GM12872 (cell line): ENCODE measurements at regions not wholly inside any gene's neighbourhood (a gene's known extent, or its start where the extent isn't known, plus 50 kb on each side); places are given as distances from the start of the nearest gene placed in this dataset.

Experiments
- CTCF ChIP-seq: IDR thresholded peaks from 3 replicates; pipeline ENCODE4 v1.5.1; 2011; ENCODE audit warnings: low read depth, mild to moderate bottlenecking, low read length, moderate library complexity; ENCODE audit not compliant: insufficient read depth

DNA sequence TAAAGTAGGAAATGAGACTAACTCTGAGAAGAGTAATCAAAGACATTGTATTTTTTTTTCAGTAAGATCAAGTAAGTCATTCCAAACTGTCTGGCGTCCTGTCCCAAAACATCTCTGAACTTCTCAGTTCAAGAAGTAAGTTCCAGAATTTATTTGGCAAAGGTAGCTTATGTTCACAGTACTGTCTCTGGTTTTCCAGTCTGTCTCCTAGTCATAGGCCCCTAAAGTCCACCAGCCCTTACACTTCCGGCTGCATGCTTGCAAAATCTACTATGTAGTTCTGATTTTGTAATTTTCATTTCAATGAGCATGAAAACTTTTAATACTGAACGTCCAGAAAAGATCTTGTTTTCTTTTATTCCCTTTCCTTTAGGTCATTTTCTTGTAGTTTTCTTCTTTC, 61.4 kb upstream of the S1PR1 start:
- no peak for TF ChIP-seq CTCF

- no peak for TF ChIP-seq CTCF
Measured at GRCh38 chr1:101174722-101175121, 62.1 kb upstream of the S1PR1 start.

DNA sequence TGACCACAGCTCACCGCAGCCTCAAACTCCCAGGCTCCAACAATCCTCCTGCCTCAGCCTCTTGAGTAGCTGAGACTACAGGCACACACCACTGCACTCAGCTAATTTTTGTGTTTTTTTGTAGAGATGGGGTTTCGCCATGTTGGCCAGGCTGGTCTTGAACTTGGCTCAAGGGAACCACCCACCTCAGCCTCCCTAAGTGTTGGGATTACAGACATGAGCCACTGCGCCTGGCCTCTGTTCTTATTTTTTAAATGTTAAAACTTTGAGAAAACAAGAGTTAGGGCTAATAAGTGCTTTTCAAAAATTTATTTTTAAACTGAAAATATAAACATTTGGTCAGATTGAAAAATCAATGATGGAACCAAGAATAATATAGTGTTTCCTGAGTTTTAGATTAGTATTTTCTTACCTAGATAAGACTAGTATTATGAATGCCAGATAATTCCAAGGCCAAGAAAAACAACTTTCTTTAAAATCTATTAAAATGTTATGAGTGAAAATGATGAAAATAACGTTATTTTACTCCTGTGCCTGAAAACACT, 66.2 kb upstream of the S1PR1 start:
- TF ChIP-seq CTCF, result no peak

DNA sequence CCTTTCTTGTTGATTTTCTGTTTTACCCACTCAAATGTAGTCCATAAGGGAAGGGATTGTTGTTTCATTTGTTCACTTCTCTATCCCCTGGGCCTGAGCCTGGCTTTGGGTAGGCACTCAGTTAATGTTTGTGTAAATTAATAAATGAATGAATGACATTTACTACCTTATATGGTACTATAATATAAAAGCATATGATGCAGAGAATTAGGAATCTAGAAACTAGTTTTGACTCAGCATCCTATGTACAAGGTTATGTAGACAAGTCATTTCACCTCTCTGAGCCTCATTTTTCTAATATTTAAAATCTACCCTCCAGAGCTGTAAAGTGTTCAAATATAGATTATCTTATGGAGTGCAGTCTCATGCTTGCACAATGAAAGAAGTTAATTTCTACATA, 68.9 kb upstream of the S1PR1 start:
- no peak for TF ChIP-seq CTCF

DNA sequence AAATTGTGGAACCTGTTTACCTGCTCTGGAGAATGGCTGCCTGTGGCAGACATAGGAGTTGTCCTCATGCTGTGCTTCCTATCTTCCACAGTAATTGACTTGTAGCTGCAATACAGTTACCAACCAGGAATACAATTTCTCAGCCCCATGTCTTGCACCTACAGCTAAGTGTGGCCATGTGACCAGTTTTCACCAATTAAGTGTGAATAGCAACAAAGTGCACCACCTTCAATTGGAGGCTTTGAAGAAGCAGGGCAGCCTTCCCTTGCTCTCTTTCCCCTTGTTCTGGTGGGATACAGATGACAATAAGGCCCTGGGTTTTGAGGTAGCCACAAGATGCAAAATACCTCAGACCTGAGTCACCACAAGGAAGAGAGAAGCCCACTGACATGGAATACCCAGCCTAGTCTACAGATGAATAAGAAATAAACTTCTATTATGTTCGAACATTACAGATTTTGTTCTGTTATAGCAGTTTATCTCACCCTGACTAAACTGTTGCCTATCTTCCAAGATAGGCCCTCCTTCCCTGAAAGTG, 70.2 kb upstream of the S1PR1 start:
- TF ChIP-seq CTCF, result no peak

GRCh38 chr1:101165954-101166353, 70.9 kb upstream of the S1PR1 start:
- TF ChIP-seq CTCF, result no peak

DNA sequence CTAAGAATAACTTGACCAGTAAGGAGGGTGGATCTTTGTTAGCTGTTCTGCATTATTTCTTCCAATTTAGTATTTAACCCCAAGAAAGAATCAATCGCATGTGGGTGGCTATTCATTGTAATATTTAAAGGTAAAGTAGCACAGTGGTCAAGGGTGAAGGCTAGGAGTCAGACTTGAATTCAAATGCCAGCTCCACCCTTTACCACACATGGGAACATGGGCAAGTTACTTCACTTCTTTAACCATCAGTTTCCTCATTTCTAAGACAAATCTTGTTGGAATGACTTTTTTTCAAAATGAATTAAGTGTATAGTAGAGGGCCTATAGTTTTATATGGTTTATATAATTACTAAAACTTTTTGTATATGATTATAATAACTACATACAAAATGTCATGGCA, 71.3 kb upstream of the S1PR1 start:
- no peak for TF ChIP-seq CTCF

GRCh38 chr1:101164776-101165175, 72.0 kb upstream of the S1PR1 start:
- TF ChIP-seq CTCF, result no peak
